Right ventricle myocardium inferior (tissue), 1 donor: ENCODE measurements at regions not wholly inside any gene's neighbourhood (a gene's known extent, or its start where the extent isn't known, plus 50 kb on each side); places are given as distances from the start of the nearest gene placed in this dataset.

Source experiments
- ATAC-seq: fragments of 200-7000 bp; cut with Tn5 transposase; one replicate; pipeline ENCODE4 v1.9.1; 2020; ENCODE audit warnings: mild to moderate bottlenecking, moderate library complexity
- DNase-seq: peaks from one replicate; pipeline ENCODE4 v3.0.0; 2021; ENCODE audit errors: missing footprints
- intact Hi-C: fragments of 100-400 bp; cut with DNase I; formaldehyde crosslinking; loops from one replicate; pipeline ENCODE4 v1.11.0; 2022
- donor health status: DM: no; HTN: yes; CAD: no; lungs with severe emphysema.

GRCh38 chr7:155864271-155864985 is 52.2 kb upstream of the SHH start:
- DNase-seq, result no peak
- ATAC-seq, result no peak
- intact Hi-C loops, result no loop called here

- no peak for ATAC-seq
- no peak for DNase-seq
- intact Hi-C loops, result no loop called here
Observed at GRCh38 chr7:155863721-155864151, 51.5 kb upstream of the SHH start.

- no peak for ATAC-seq
- DNase-seq, result no peak
- intact Hi-C loops, result no loop called here
Observed at GRCh38 chr7:155862123-155862892, 50.0 kb upstream of the SHH start.
